Lower leg skin (tissue), 4 donors: ENCODE measurements at regions not wholly inside any gene's neighbourhood (a gene's known extent, or its start where the extent isn't known, plus 50 kb on each side); places are given as distances from the start of the nearest gene placed in this dataset.

Experiments
- DNase-seq, 2 donors: peaks; one replicate each; pipeline ENCODE4 v3.0.0-alpha.2; 2019; ENCODE audit warnings: low spot score in 2 of 2
- H3K4me3 ChIP-seq: fragments of 200-600 bp; sonication (generic); 2 replicates; pipeline ENCODE4 v1.5.1; 2017; ENCODE audit warnings: mild to moderate bottlenecking, low read depth; ENCODE audit not compliant: poor library complexity, severe bottlenecking
- CTCF ChIP-seq, 3 donors: fragments of 450-650 bp; IDR thresholded peaks; one replicate each; pipeline ENCODE4 v1.5.1; 2016; ENCODE audit warnings: antibody characterized with exemption in 3 of 3, mild to moderate bottlenecking in 3 of 3, moderate library complexity in 2 of 3
- POLR2A ChIP-seq, 2 donors: fragments of 450-650 bp; IDR thresholded peaks; one replicate each; pipeline ENCODE4 v1.6.1; 2016 to 2017; ENCODE audit warnings: antibody characterized with exemption in 2 of 2, mild to moderate bottlenecking in 1 of 2, moderate library complexity in 1 of 2
- WGBS, 2 donors: methylation state at CpG; one replicate each; pipeline ENCODE4 v1.1.5; 2018; 5-methylcytosine and 5-hydroxymethylcytosine counted together
- intact Hi-C: fragments of 100-400 bp; cut with DNase I; formaldehyde crosslinking; loops from one replicate; pipeline ENCODE4 v1.15.0; 2023; ENCODE audit warnings: low total_unique reads

GRCh38 chr3:111369958-111370357, 172.0 kb upstream of the CD96 start:
- intact Hi-C loops: no loop called here

GRCh38 chr3:111373239-111373638, 168.8 kb upstream of the CD96 start:
- intact Hi-C loops: no loop called here
- no peak overlapping the region for H3K4me3 ChIP-seq
- TF ChIP-seq CTCF (IDR thresholded peaks at IDR 0.05) (no peak), POLR2A (IDR thresholded peaks at IDR 0.05) (no peak)
- no peak for DNase-seq
- 95% methylated on average over 3 of the region's 3 CpGs for WGBS, 2 donors

More at GRCh38 chr3:111369958-111370357, 172.0 kb upstream of the CD96 start:
- no peak for DNase-seq
- H3K4me3 ChIP-seq: no peak overlapping the region
- no peak for TF ChIP-seq CTCF (IDR thresholded peaks at IDR 0.05)
- no peak for TF ChIP-seq POLR2A (IDR thresholded peaks at IDR 0.05)

GRCh38 chr3:111373861-111374260, 168.1 kb upstream of the CD96 start:
- no peak for TF ChIP-seq POLR2A (IDR thresholded peaks at IDR 0.05)
- TF ChIP-seq CTCF (IDR thresholded peaks at IDR 0.05): no peak
- DNase-seq: no peak
- intact Hi-C loops: no loop called here
- H3K4me3 ChIP-seq: no peak overlapping the region

- intact Hi-C loops: no loop called here
- no peak overlapping the region for H3K4me3 ChIP-seq
- TF ChIP-seq POLR2A (IDR thresholded peaks at IDR 0.05) (no peak), CTCF (IDR thresholded peaks at IDR 0.05) (no peak)
- 52 to 60% methylated on average over 4 of the region's 4 CpGs for WGBS, 2 donors
- DNase-seq: no peak
Measured at GRCh38 chr3:111385971-111386495, 156.0 kb upstream of the CD96 start.

GRCh38 chr3:111392894-111393398, 149.1 kb upstream of the CD96 start:
- TF ChIP-seq POLR2A (IDR thresholded peaks at IDR 0.05) (no peak), CTCF (IDR thresholded peaks at IDR 0.05) (no peak)
- no peak for DNase-seq
- intact Hi-C loops: no loop called here
- 70 to 83% methylated on average over 2 of the region's 2 CpGs for WGBS, 2 donors
- no peak overlapping the region for H3K4me3 ChIP-seq

- WGBS, 2 donors: 86 to 89% methylated on average over 4 of the region's 4 CpGs
- H3K4me3 ChIP-seq: no peak overlapping the region
- no peak for TF ChIP-seq CTCF (IDR thresholded peaks at IDR 0.05)
- TF ChIP-seq POLR2A (IDR thresholded peaks at IDR 0.05): no peak
- DNase-seq: no peak
- intact Hi-C loops: no loop called here
Measured at GRCh38 chr3:111412656-111413055, 129.3 kb upstream of the CD96 start.
